ENCODE measurements at regions not wholly inside any gene's neighbourhood (a gene's known extent, or its start where the extent isn't known, plus 50 kb on each side); places are given as distances from the start of the nearest gene placed in this dataset.

GRCh38 chr3:102670986-102671385 lies 236.2 kb downstream of the ZPLD1 start:
- Mint-ChIP-seq H3K27ac (ENCODE audit: low read depth) (no peak overlapping the region), H3K27me3 (peaks cover 11% of the 10 kb centered on the region), H3K4me3 (no peak overlapping the region), H3K36me3 (ENCODE audit: insufficient read depth) (peaks cover 1% of the 10 kb centered on the region), H3K4me1 (peaks cover 5% of the 10 kb centered on the region), H3K9me3 (no peaks in the 10 kb centered on the region)
- DNase-seq (ENCODE audit: low spot score in 2 of 2): no peak
- no peak for ATAC-seq (replicated peaks; ENCODE audit: extremely low read depth, poor library complexity, severe bottlenecking)

GRCh38 chr3:102672305-102672704 lies 237.5 kb downstream of the ZPLD1 start:
- ATAC-seq (replicated peaks; ENCODE audit: extremely low read depth, poor library complexity, severe bottlenecking): no peak
- no peaks in the 10 kb centered on the region for H3K36me3 Mint-ChIP-seq (ENCODE audit: insufficient read depth)
- H3K9me3 Mint-ChIP-seq: no peaks in the 10 kb centered on the region
- H3K27me3 Mint-ChIP-seq: peaks cover 3% of the 10 kb centered on the region
- no peak for DNase-seq (ENCODE audit: low spot score in 2 of 2)
- no peak overlapping the region for H3K27ac Mint-ChIP-seq (ENCODE audit: low read depth)
- peaks cover 5% of the 10 kb centered on the region for H3K4me1 Mint-ChIP-seq
- H3K4me3 Mint-ChIP-seq: no peak overlapping the region

- H3K9me3 Mint-ChIP-seq: no peaks in the 10 kb centered on the region
- H3K27ac Mint-ChIP-seq (ENCODE audit: low read depth): no peak overlapping the region
- no peak overlapping the region for H3K4me3 Mint-ChIP-seq
- DNase-seq (ENCODE audit: low spot score in 2 of 2) (peak in 1 of 2 donors; percentile 20), ATAC-seq (replicated peaks; ENCODE audit: extremely low read depth, poor library complexity, severe bottlenecking) (no peak)
- H3K27me3 Mint-ChIP-seq: no peaks in the 10 kb centered on the region
- H3K4me1 Mint-ChIP-seq: peaks cover 5% of the 10 kb centered on the region
- no peaks in the 10 kb centered on the region for H3K36me3 Mint-ChIP-seq (ENCODE audit: insufficient read depth)
Measured at GRCh38 chr3:102673271-102674115, 238.7 kb downstream of the ZPLD1 start.

- H3K27me3 Mint-ChIP-seq: no peaks in the 10 kb centered on the region
- peaks cover 5% of the 10 kb centered on the region for H3K4me1 Mint-ChIP-seq
- no peak for DNase-seq (ENCODE audit: low spot score in 2 of 2)
- H3K9me3 Mint-ChIP-seq: no peaks in the 10 kb centered on the region
- no peak for ATAC-seq (replicated peaks; ENCODE audit: extremely low read depth, poor library complexity, severe bottlenecking)
- H3K27ac Mint-ChIP-seq (ENCODE audit: low read depth): no peak overlapping the region
- no peak overlapping the region for H3K4me3 Mint-ChIP-seq
- no peaks in the 10 kb centered on the region for H3K36me3 Mint-ChIP-seq (ENCODE audit: insufficient read depth)
Measured at GRCh38 chr3:102674284-102674683, 239.5 kb downstream of the ZPLD1 start.

GRCh38 chr3:102676424-102676823 lies 241.6 kb downstream of the ZPLD1 start:
- Mint-ChIP-seq H3K36me3 (ENCODE audit: insufficient read depth) (no peaks in the 10 kb centered on the region), H3K27ac (ENCODE audit: low read depth) (no peak overlapping the region), H3K27me3 (no peaks in the 10 kb centered on the region), H3K4me3 (no peak overlapping the region), H3K9me3 (no peaks in the 10 kb centered on the region), H3K4me1 (peaks cover 5% of the 10 kb centered on the region)
- ATAC-seq (replicated peaks; ENCODE audit: extremely low read depth, poor library complexity, severe bottlenecking): no peak
- DNase-seq (ENCODE audit: low spot score in 2 of 2): no peak

- Mint-ChIP-seq H3K27ac (ENCODE audit: low read depth) (no peak overlapping the region), H3K4me1 (no peaks in the 10 kb centered on the region), H3K27me3 (peaks cover 25% of the 10 kb centered on the region), H3K9me3 (no peaks in the 10 kb centered on the region), H3K36me3 (ENCODE audit: insufficient read depth) (no peaks in the 10 kb centered on the region), H3K4me3 (no peak overlapping the region)
- DNase-seq (ENCODE audit: low spot score in 2 of 2) (no peak), ATAC-seq (replicated peaks; ENCODE audit: extremely low read depth, poor library complexity, severe bottlenecking) (no peak)
Measured at GRCh38 chr3:102682741-102683140, 247.9 kb downstream of the ZPLD1 start.

GRCh38 chr3:102686792-102687191 lies 252.0 kb downstream of the ZPLD1 start:
- no peak for ATAC-seq (replicated peaks; ENCODE audit: extremely low read depth, poor library complexity, severe bottlenecking)
- H3K27ac Mint-ChIP-seq (ENCODE audit: low read depth): no peak overlapping the region
- H3K4me1 Mint-ChIP-seq: no peaks in the 10 kb centered on the region
- peaks cover 37% of the 10 kb centered on the region for H3K27me3 Mint-ChIP-seq
- H3K36me3 Mint-ChIP-seq (ENCODE audit: insufficient read depth): no peaks in the 10 kb centered on the region
- DNase-seq (ENCODE audit: low spot score in 2 of 2): no peak
- no peak overlapping the region for H3K4me3 Mint-ChIP-seq
- H3K9me3 Mint-ChIP-seq: no peaks in the 10 kb centered on the region

GRCh38 chr3:102687851-102688555 lies 253.2 kb downstream of the ZPLD1 start:
- no peak for DNase-seq (ENCODE audit: low spot score in 2 of 2)
- no peak for ATAC-seq (replicated peaks; ENCODE audit: extremely low read depth, poor library complexity, severe bottlenecking)
- Mint-ChIP-seq H3K4me3 (no peak overlapping the region), H3K36me3 (ENCODE audit: insufficient read depth) (no peaks in the 10 kb centered on the region), H3K9me3 (no peaks in the 10 kb centered on the region), H3K27ac (ENCODE audit: low read depth) (no peak overlapping the region), H3K27me3 (peaks cover 37% of the 10 kb centered on the region), H3K4me1 (no peaks in the 10 kb centered on the region)

- Mint-ChIP-seq H3K36me3 (ENCODE audit: insufficient read depth) (no peaks in the 10 kb centered on the region), H3K4me1 (no peaks in the 10 kb centered on the region), H3K4me3 (no peak overlapping the region), H3K27ac (ENCODE audit: low read depth) (no peak overlapping the region), H3K9me3 (no peaks in the 10 kb centered on the region), H3K27me3 (peaks cover 37% of the 10 kb centered on the region)
- ATAC-seq (replicated peaks; ENCODE audit: extremely low read depth, poor library complexity, severe bottlenecking) (no peak), DNase-seq (ENCODE audit: low spot score in 2 of 2) (no peak)
Measured at GRCh38 chr3:102688556-102688930, 253.7 kb downstream of the ZPLD1 start.

- Mint-ChIP-seq H3K9me3 (no peaks in the 10 kb centered on the region), H3K36me3 (ENCODE audit: insufficient read depth) (no peaks in the 10 kb centered on the region), H3K4me1 (no peaks in the 10 kb centered on the region), H3K27me3 (peaks cover 25% of the 10 kb centered on the region), H3K27ac (ENCODE audit: low read depth) (no peak overlapping the region), H3K4me3 (no peak overlapping the region)
- ATAC-seq (replicated peaks; ENCODE audit: extremely low read depth, poor library complexity, severe bottlenecking): no peak
- no peak for DNase-seq (ENCODE audit: low spot score in 2 of 2)
Measured at GRCh38 chr3:102691507-102691906, 256.7 kb downstream of the ZPLD1 start.

- Mint-ChIP-seq H3K4me3 (no peak overlapping the region), H3K9me3 (no peaks in the 10 kb centered on the region), H3K27ac (ENCODE audit: low read depth) (no peak overlapping the region), H3K36me3 (ENCODE audit: insufficient read depth) (no peaks in the 10 kb centered on the region), H3K4me1 (no peaks in the 10 kb centered on the region), H3K27me3 (no peaks in the 10 kb centered on the region)
- ATAC-seq (replicated peaks; ENCODE audit: extremely low read depth, poor library complexity, severe bottlenecking) (no peak), DNase-seq (ENCODE audit: low spot score in 2 of 2) (no peak)
Measured at GRCh38 chr3:102699104-102699818, 264.4 kb downstream of the ZPLD1 start.

GRCh38 chr3:102699819-102700140 lies 265.0 kb downstream of the ZPLD1 start:
- H3K27ac Mint-ChIP-seq (ENCODE audit: low read depth): no peak overlapping the region
- ATAC-seq (replicated peaks; ENCODE audit: extremely low read depth, poor library complexity, severe bottlenecking): no peak
- DNase-seq (ENCODE audit: low spot score in 2 of 2): no peak
- no peak overlapping the region for H3K4me3 Mint-ChIP-seq
- no peaks in the 10 kb centered on the region for H3K9me3 Mint-ChIP-seq
- H3K27me3 Mint-ChIP-seq: no peaks in the 10 kb centered on the region
- H3K36me3 Mint-ChIP-seq (ENCODE audit: insufficient read depth): no peaks in the 10 kb centered on the region
- H3K4me1 Mint-ChIP-seq: no peaks in the 10 kb centered on the region

GRCh38 chr3:102712896-102713295 lies 278.1 kb downstream of the ZPLD1 start:
- H3K4me1 Mint-ChIP-seq: no peaks in the 10 kb centered on the region
- peaks cover 14% of the 10 kb centered on the region for H3K27me3 Mint-ChIP-seq
- no peak overlapping the region for H3K27ac Mint-ChIP-seq (ENCODE audit: low read depth)
- H3K36me3 Mint-ChIP-seq (ENCODE audit: insufficient read depth): no peaks in the 10 kb centered on the region
- ATAC-seq (replicated peaks; ENCODE audit: extremely low read depth, poor library complexity, severe bottlenecking): no peak
- no peak overlapping the region for H3K4me3 Mint-ChIP-seq
- H3K9me3 Mint-ChIP-seq: no peaks in the 10 kb centered on the region
- DNase-seq (ENCODE audit: low spot score in 2 of 2): no peak
